ENCODE measurements at regions not wholly inside any gene's neighbourhood (a gene's known extent, or its start where the extent isn't known, plus 50 kb on each side); places are given as distances from the start of the nearest gene placed in this dataset. TPM values are rescaled to one million over a fixed set of nuclear protein-coding genes. Genes with fewer than 3 reads are reported as not detected.

Small RNA genes in the stretch of these regions (small RNA-seq; reads per million reads assigned to genes)
- 9.3 reads per million, percentile 91 among the genes with 10 or more reads in this experiment for gene RNA5SP486
- gene RNU7-144P = not detected
- not detected for gene RNU7-92P

Data from body of pancreas (tissue), 1 donor.